GM12891 (cell line): ENCODE measurements at regions not wholly inside any gene's neighbourhood (a gene's known extent, or its start where the extent isn't known, plus 50 kb on each side); places are given as distances from the start of the nearest gene placed in this dataset.

Experiments
- PAX5 ChIP-seq: IDR thresholded peaks from 2 replicates; pipeline ENCODE4 v1.6.1; 2011; ENCODE audit warnings: low read length, moderate library complexity, mild to moderate bottlenecking; ENCODE audit not compliant: insufficient read depth, severe bottlenecking
- POLR2A ChIP-seq: IDR thresholded peaks from 2 replicates; pipeline ENCODE4 v1.6.1; 2011; ENCODE audit warnings: low read depth, low read length, control low read depth
- POLR2AphosphoS5 ChIP-seq: IDR thresholded peaks from 2 replicates; pipeline ENCODE4 v1.6.1; 2011; ENCODE audit warnings: low read depth, low read length, control low read depth
- POU2F2 ChIP-seq: IDR thresholded peaks from 2 replicates; pipeline ENCODE4 v1.6.1; 2011; ENCODE audit warnings: low read depth, mild to moderate bottlenecking, control low read depth, low read length, moderate library complexity
- SPI1 ChIP-seq: IDR thresholded peaks from 2 replicates; pipeline ENCODE4 v1.6.1; 2011; ENCODE audit warnings: low read depth, low read length, control low read depth
- TAF1 ChIP-seq: IDR thresholded peaks from 2 replicates; pipeline ENCODE4 v1.6.1; 2011; ENCODE audit warnings: low read depth, low read length, control low read depth

DNA sequence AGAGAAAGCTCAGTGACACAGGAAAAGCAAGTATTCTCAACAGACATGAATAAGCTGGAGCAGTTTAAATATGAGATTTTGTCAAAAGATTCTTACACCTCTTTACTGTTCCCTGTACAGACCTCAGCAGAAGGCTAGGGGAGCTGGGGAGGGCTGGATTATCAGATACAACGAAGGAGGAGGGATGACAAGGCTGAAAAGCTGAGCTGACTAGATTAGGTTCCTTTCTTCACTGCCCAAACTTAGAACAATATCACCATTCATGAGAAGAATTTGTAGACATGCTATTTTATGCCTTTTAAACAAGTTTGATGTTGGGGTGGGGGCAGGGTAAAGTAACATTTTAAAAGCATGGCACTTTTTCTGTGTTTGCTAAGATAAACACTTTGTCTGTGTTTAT lies 611.1 kb downstream of the AACS start:
- no peak for TF ChIP-seq SPI1
- no peak for TF ChIP-seq POLR2AphosphoS5
- no peak for TF ChIP-seq POLR2A
- TF ChIP-seq TAF1: no peak
- TF ChIP-seq POU2F2: no peak
- TF ChIP-seq PAX5: no peak
